ENCODE measurements at regions not wholly inside any gene's neighbourhood (a gene's known extent, or its start where the extent isn't known, plus 50 kb on each side); places are given as distances from the start of the nearest gene placed in this dataset.

DNA sequence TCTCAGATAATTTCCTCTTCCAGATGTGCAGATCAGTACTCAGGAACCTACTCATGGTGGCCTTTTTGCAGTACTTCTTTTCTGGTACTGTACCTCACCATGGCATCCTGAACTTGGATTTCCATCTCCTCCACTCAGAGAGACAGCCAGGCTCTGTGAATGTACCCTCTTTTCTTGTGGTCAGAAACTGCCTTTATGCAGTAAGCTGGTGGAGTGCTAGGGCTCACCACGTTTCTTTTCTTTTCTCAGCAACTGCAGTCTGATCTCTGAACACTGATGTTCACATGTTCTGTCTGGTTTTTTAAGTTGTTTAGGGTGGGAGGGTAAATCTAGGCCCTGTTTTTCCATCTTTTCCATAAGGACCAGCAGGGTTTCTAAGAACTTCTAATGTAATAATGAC, 99.8 kb upstream of the NRXN3 start:
- Histone ChIP-seq H3K9ac (ENCODE audit: low read length) (no peak overlapping the region), H3K4me2 (ENCODE audit: low read depth, low read length, poor library complexity, severe bottlenecking) (no peak overlapping the region), H3K4me3 (ENCODE audit: insufficient read depth, low read length, poor library complexity, severe bottlenecking) (no peak overlapping the region), H3K9me3 (ENCODE audit: insufficient read depth, low read length) (no peaks in the 10 kb centered on the region), H3K36me3 (ENCODE audit: low read length) (no peaks in the 10 kb centered on the region), H2AFZ (ENCODE audit: low read depth, low read length, severe bottlenecking) (no peak overlapping the region), H3K79me2 (ENCODE audit: insufficient read depth, low read length) (no peaks in the 10 kb centered on the region), H3F3A (ENCODE audit: insufficient read depth) (no peaks in the 10 kb centered on the region), H3K27me3 (ENCODE audit: low read length) (no peaks in the 10 kb centered on the region), H4K20me1 (ENCODE audit: low read depth, low read length) (no peaks in the 10 kb centered on the region), H3K27ac (ENCODE audit: low read depth, low read length) (no peak overlapping the region), H3K9me2 (replicated peaks; ENCODE audit: insufficient read depth, low read length) (no peaks in the 10 kb centered on the region)
- TF ChIP-seq, protein P1, sequence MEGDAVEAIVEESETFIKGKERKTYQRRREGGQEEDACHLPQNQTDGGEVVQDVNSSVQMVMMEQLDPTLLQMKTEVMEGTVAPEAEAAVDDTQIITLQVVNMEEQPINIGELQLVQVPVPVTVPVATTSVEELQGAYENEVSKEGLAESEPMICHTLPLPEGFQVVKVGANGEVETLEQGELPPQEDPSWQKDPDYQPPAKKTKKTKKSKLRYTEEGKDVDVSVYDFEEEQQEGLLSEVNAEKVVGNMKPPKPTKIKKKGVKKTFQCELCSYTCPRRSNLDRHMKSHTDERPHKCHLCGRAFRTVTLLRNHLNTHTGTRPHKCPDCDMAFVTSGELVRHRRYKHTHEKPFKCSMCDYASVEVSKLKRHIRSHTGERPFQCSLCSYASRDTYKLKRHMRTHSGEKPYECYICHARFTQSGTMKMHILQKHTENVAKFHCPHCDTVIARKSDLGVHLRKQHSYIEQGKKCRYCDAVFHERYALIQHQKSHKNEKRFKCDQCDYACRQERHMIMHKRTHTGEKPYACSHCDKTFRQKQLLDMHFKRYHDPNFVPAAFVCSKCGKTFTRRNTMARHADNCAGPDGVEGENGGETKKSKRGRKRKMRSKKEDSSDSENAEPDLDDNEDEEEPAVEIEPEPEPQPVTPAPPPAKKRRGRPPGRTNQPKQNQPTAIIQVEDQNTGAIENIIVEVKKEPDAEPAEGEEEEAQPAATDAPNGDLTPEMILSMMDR (IDR thresholded peaks at IDR 0.05; ENCODE audit: insufficient read depth, low read length, poor library complexity, severe bottlenecking), result no peak
- no peak for TF ChIP-seq EZH2phosphoT487 (conservative IDR thresholded peaks at IDR 0.05; ENCODE audit: low read length)

- H3K9me2 ChIP-seq (replicated peaks; ENCODE audit: insufficient read depth, low read length), result no peaks in the 10 kb centered on the region
- no peaks in the 10 kb centered on the region for H3K27me3 ChIP-seq (ENCODE audit: low read length)
- no peaks in the 10 kb centered on the region for H3F3A ChIP-seq (ENCODE audit: insufficient read depth)
- H2AFZ ChIP-seq (ENCODE audit: low read depth, low read length, severe bottlenecking), result no peak overlapping the region
- H3K9ac ChIP-seq (ENCODE audit: low read length), result no peak overlapping the region
- no peak overlapping the region for H3K4me3 ChIP-seq (ENCODE audit: insufficient read depth, low read length, poor library complexity, severe bottlenecking)
- no peaks in the 10 kb centered on the region for H3K9me3 ChIP-seq (ENCODE audit: insufficient read depth, low read length)
- no peaks in the 10 kb centered on the region for H3K36me3 ChIP-seq (ENCODE audit: low read length)
- no peak overlapping the region for H3K4me2 ChIP-seq (ENCODE audit: low read depth, low read length, poor library complexity, severe bottlenecking)
- H3K79me2 ChIP-seq (ENCODE audit: insufficient read depth, low read length), result no peaks in the 10 kb centered on the region
- H4K20me1 ChIP-seq (ENCODE audit: low read depth, low read length), result no peaks in the 10 kb centered on the region
- H3K27ac ChIP-seq (ENCODE audit: low read depth, low read length), result no peak overlapping the region
- TF ChIP-seq EZH2phosphoT487 (conservative IDR thresholded peaks at IDR 0.05; ENCODE audit: low read length), result no peak
- TF ChIP-seq, protein P1 (IDR thresholded peaks at IDR 0.05; ENCODE audit: insufficient read depth, low read length, poor library complexity, severe bottlenecking), result no peak
Observed at GRCh38 chr14:78071016-78071549, 99.1 kb upstream of the NRXN3 start.

DNA sequence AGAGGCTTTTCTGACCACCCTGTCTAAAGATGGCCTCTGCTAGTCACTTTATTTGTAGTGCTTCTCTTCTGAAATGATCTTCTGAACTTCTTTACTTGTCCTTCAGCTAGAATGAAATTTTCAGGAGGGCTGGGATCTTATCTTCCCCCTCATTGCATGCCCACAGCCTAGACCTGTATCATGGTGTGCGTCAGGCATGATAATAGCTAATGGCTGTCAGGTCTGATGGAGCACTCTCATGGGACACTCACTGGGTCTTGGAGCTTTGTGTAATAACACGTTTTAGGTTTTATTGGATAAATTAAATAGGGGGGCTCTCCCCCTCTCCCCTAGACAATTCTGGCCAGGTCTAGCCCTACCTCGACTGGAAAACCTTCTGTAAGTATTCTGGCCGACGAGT, 97.1 kb upstream of the NRXN3 start:
- H3F3A ChIP-seq (ENCODE audit: insufficient read depth), result no peaks in the 10 kb centered on the region
- TF ChIP-seq, protein P1 (IDR thresholded peaks at IDR 0.05; ENCODE audit: insufficient read depth, low read length, poor library complexity, severe bottlenecking), result no peak
- no peak for TF ChIP-seq EZH2phosphoT487 (conservative IDR thresholded peaks at IDR 0.05; ENCODE audit: low read length)
- H4K20me1 ChIP-seq (ENCODE audit: low read depth, low read length), result no peaks in the 10 kb centered on the region
- H3K36me3 ChIP-seq (ENCODE audit: low read length), result no peaks in the 10 kb centered on the region
- H3K27ac ChIP-seq (ENCODE audit: low read depth, low read length), result no peak overlapping the region
- H3K79me2 ChIP-seq (ENCODE audit: insufficient read depth, low read length), result no peaks in the 10 kb centered on the region
- H2AFZ ChIP-seq (ENCODE audit: low read depth, low read length, severe bottlenecking), result no peak overlapping the region
- H3K9ac ChIP-seq (ENCODE audit: low read length), result no peak overlapping the region
- no peaks in the 10 kb centered on the region for H3K9me3 ChIP-seq (ENCODE audit: insufficient read depth, low read length)
- no peaks in the 10 kb centered on the region for H3K9me2 ChIP-seq (replicated peaks; ENCODE audit: insufficient read depth, low read length)
- no peak overlapping the region for H3K4me2 ChIP-seq (ENCODE audit: low read depth, low read length, poor library complexity, severe bottlenecking)
- H3K4me3 ChIP-seq (ENCODE audit: insufficient read depth, low read length, poor library complexity, severe bottlenecking), result no peak overlapping the region
- no peaks in the 10 kb centered on the region for H3K27me3 ChIP-seq (ENCODE audit: low read length)

Data from SU-DHL-6 (cell line).